Activated CD4-positive, alpha-beta memory T cell treated with anti-CD3 and anti-CD28 coated beads, Interleukin-2, amount 10 ng/mL, durations not matched to agents 7 days and 5 days (primary cell): ENCODE measurements at regions not wholly inside any gene's neighbourhood (a gene's known extent, or its start where the extent isn't known, plus 50 kb on each side); places are given as distances from the start of the nearest gene placed in this dataset.

ENCODE experiments used
- CTCF ChIA-PET: fragments of 350-600 bp; sonication (Branson Sonifier 250); formaldehyde crosslinking; loops from one replicate; lab custom pipeline; 2021; ENCODE audit warnings: antibody characterized with exemption, inconsistent platforms; lab: Charles Lee
- POLR2A ChIA-PET: fragments of 350-600 bp; sonication (Branson Sonifier 250); formaldehyde crosslinking; loops from one replicate; lab custom pipeline; 2021; ENCODE audit warnings: antibody characterized with exemption; lab: Charles Lee
- DNase-seq: peaks from one replicate; pipeline ENCODE4 v3.0.0-alpha.2; 2020
- H3K27ac Mint-ChIP-seq: one replicate; pipeline ENCODE4 v1.8.0; 2021; ENCODE audit warnings: mild to moderate bottlenecking, mixed read lengths
- H3K27me3 Mint-ChIP-seq: one replicate; pipeline ENCODE4 v1.8.0; 2021; ENCODE audit warnings: mixed read lengths
- H3K36me3 Mint-ChIP-seq: one replicate; pipeline ENCODE4 v1.8.0; 2021; ENCODE audit warnings: low read depth, mixed read lengths
- H3K4me1 Mint-ChIP-seq: one replicate; pipeline ENCODE4 v1.8.0; 2021; ENCODE audit warnings: mixed read lengths
- H3K4me3 Mint-ChIP-seq: one replicate; pipeline ENCODE4 v1.8.0; 2021; ENCODE audit warnings: mild to moderate bottlenecking, mixed read lengths
- H3K9me3 Mint-ChIP-seq: one replicate; pipeline ENCODE4 v1.8.0; 2021; ENCODE audit warnings: mixed read lengths

DNA sequence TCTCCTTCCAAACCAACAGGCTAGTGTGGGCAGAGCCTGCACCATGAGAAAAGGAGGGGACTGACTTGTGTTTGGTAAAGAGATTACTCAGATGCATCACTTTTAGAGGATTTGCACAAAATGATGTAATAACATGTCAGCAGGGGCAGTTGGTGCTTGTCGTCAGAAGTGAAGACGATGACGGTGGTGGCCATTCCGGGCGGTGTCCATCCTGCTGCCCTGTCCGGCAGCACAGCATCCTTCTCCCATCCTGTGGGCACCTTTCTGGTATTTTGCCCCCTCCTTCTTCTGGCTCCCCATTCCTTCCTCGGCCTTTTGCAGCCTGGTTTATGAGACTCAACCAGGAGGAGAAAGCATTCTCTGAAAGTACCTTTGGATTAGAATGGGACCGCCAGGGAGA is 160.1 kb downstream of the TEX29 start:
- Mint-ChIP-seq H3K9me3 (no peaks in the 10 kb centered on the region), H3K4me1 (no peaks in the 10 kb centered on the region), H3K4me3 (no peak overlapping the region), H3K27me3 (no peaks in the 10 kb centered on the region), H3K36me3 (no peaks in the 10 kb centered on the region), H3K27ac (no peak overlapping the region)
- CTCF ChIA-PET = no interaction called here
- no peak for DNase-seq
- POLR2A ChIA-PET = no interaction called here

DNA sequence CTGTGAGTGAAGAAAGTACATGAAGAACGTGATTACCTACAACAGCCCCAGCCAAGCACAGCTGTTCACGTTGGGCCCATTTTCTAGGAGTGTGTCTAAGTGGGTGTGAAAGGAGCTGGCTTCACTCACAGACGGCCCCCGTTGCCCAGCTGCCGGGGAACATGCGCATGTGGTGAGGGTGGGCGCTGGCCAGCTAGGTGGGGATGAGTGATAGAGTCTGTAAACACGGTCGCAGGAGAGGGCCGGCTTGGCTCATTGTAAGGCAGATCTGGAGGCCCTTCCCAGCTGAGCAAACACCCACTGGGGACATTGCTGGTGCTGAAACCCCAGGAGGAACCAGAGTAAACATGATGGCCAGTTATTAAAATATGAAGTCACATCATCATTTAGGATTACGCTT is 160.5 kb downstream of the TEX29 start:
- DNase-seq = no peak
- CTCF ChIA-PET = interaction anchor here (0.6 kb wide), 1 partner anchor 1016 kb away, joined by 3 read pairs; no protein-coding TSS in a partner anchor

GRCh38 chr13:111482126-111482525 is 161.7 kb downstream of the TEX29 start:
- Mint-ChIP-seq H3K4me3 (no peak overlapping the region), H3K27ac (no peak overlapping the region), H3K27me3 (no peaks in the 10 kb centered on the region), H3K9me3 (no peaks in the 10 kb centered on the region), H3K4me1 (no peaks in the 10 kb centered on the region), H3K36me3 (no peaks in the 10 kb centered on the region)
- no peak for DNase-seq
- ChIA-PET POLR2A (no interaction called here), CTCF (interaction anchor here (0.7 kb wide), 1 partner anchor 20 kb away, joined by 4 read pairs; no protein-coding TSS in a partner anchor)

More for the DNA sequence above, 160.5 kb downstream of the TEX29 start:
- Mint-ChIP-seq H3K27ac (no peak overlapping the region), H3K36me3 (no peaks in the 10 kb centered on the region), H3K9me3 (no peaks in the 10 kb centered on the region), H3K27me3 (no peaks in the 10 kb centered on the region), H3K4me1 (no peaks in the 10 kb centered on the region), H3K4me3 (no peak overlapping the region)
- POLR2A ChIA-PET = no interaction called here

GRCh38 chr13:111482806-111483620 is 162.6 kb downstream of the TEX29 start:
- Mint-ChIP-seq H3K4me1 (no peaks in the 10 kb centered on the region), H3K36me3 (no peaks in the 10 kb centered on the region), H3K4me3 (no peak overlapping the region), H3K27me3 (no peaks in the 10 kb centered on the region), H3K27ac (no peak overlapping the region), H3K9me3 (no peaks in the 10 kb centered on the region)
- CTCF ChIA-PET = no interaction called here
- DNase-seq = no peak
- POLR2A ChIA-PET = no interaction called here

DNA sequence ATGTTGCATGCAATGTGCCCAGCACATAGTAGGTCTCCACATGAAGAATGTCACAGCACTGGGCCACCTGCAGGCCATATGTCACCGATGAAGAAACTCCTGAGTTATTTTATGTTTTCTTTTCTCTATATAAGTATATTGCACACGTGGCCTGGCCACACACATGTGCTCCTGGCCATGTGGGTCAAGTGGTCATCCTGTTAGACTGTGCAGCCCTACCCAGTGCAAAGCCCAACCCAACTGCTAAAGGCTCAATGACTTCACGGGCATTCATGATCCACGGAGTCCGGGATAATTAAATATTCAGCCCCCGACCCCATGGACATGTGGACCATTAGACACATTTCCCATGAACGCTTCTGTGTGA is 163.2 kb downstream of the TEX29 start:
- H3K9me3 Mint-ChIP-seq = peaks cover 2% of the 10 kb centered on the region
- POLR2A ChIA-PET = no interaction called here
- H3K27me3 Mint-ChIP-seq = no peaks in the 10 kb centered on the region
- no peaks in the 10 kb centered on the region for H3K36me3 Mint-ChIP-seq
- H3K4me3 Mint-ChIP-seq = no peak overlapping the region
- CTCF ChIA-PET = no interaction called here
- no peak for DNase-seq
- H3K27ac Mint-ChIP-seq = no peak overlapping the region
- no peaks in the 10 kb centered on the region for H3K4me1 Mint-ChIP-seq

DNA sequence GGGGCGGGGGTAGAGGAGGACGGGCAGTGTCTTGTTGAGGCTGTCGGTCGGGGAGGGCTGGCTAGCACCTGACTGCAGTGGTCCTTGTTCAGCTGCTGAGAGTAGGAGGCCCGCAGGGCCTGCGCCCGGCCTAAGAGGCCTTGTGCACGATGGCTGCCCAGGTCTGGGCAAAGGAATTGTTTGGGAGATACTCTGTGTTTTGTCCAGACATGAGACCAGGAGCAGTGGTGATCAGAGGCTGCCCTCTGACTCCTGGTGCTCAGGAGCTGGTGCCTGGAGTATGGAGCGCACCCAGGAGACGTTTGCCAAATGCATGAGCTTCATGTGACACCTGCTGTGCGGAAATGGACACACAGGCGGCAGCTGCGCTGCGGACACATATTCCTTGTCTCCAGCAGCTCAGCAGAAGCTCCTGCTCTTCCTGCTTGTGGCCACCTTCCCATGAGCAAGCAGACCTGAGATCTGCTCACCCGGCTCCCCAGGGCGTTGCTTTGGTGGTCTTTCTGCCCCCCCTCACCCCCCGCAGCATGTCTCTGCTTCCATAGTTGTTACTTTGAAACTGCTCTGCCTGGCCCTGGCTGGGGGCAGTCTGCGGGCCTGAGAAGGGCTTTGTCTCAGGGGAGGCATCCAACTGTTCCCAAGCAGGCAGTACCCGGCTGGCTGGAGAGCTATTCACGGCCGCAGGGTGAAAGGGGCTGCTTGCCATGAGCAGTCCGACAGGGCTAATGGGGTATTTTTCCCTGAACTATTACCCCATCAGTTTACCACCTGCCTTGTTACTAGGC is 163.9 kb downstream of the TEX29 start:
- ChIA-PET CTCF (no interaction called here), POLR2A (no interaction called here)
- no peak overlapping the region for H3K27ac Mint-ChIP-seq
- H3K4me3 Mint-ChIP-seq = no peak overlapping the region
- no peaks in the 10 kb centered on the region for H3K27me3 Mint-ChIP-seq
- no peak for DNase-seq
- no peaks in the 10 kb centered on the region for H3K4me1 Mint-ChIP-seq
- peaks cover 2% of the 10 kb centered on the region for H3K9me3 Mint-ChIP-seq
- no peaks in the 10 kb centered on the region for H3K36me3 Mint-ChIP-seq

- Mint-ChIP-seq H3K36me3 (no peaks in the 10 kb centered on the region), H3K9me3 (peaks cover 2% of the 10 kb centered on the region), H3K4me3 (no peak overlapping the region), H3K27ac (no peak overlapping the region), H3K4me1 (no peaks in the 10 kb centered on the region), H3K27me3 (no peaks in the 10 kb centered on the region)
- ChIA-PET CTCF (no interaction called here), POLR2A (no interaction called here)
- no peak for DNase-seq
Observed at GRCh38 chr13:111484959-111485358, 164.5 kb downstream of the TEX29 start.

GRCh38 chr13:111485491-111486250 is 165.2 kb downstream of the TEX29 start:
- no peak for DNase-seq

DNA sequence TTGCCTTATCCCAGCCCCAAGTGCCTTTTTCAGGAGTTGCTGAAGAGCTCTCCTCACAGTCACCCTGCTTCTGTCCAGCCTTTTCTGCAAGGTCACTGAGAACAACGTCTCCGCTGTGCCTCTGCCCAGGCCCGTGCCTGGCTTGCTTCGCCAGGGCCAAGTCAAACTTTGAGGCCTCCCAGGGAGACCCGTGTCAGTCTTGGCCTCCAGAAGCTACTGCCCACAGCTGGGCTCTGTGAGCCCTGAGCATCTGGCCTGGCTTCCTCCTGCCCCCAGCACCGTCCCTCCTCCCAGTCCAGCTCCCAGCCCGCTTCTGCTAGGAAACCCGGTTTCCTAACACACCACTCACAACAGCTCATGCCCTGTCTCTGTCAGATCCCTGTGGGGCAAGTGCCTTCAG is 165.9 kb downstream of the TEX29 start:
- no peaks in the 10 kb centered on the region for H3K36me3 Mint-ChIP-seq
- H3K9me3 Mint-ChIP-seq = peaks cover 2% of the 10 kb centered on the region
- no peak overlapping the region for H3K4me3 Mint-ChIP-seq
- no peaks in the 10 kb centered on the region for H3K4me1 Mint-ChIP-seq
- DNase-seq = no peak
- H3K27ac Mint-ChIP-seq = no peak overlapping the region
- H3K27me3 Mint-ChIP-seq = no peaks in the 10 kb centered on the region
- ChIA-PET POLR2A (interaction anchor here (0.6 kb wide), 1 partner anchor 1099 kb away, joined by 4 read pairs; no protein-coding TSS in a partner anchor), CTCF (no interaction called here)

More at GRCh38 chr13:111485491-111486250, 165.2 kb downstream of the TEX29 start:
- no peak overlapping the region for H3K27ac Mint-ChIP-seq
- POLR2A ChIA-PET = no interaction called here
- H3K4me3 Mint-ChIP-seq = no peak overlapping the region
- H3K27me3 Mint-ChIP-seq = no peaks in the 10 kb centered on the region
- CTCF ChIA-PET = no interaction called here
- no peaks in the 10 kb centered on the region for H3K36me3 Mint-ChIP-seq
- peaks cover 2% of the 10 kb centered on the region for H3K9me3 Mint-ChIP-seq
- H3K4me1 Mint-ChIP-seq = no peaks in the 10 kb centered on the region

- Mint-ChIP-seq H3K4me1 (no peaks in the 10 kb centered on the region), H3K27me3 (no peaks in the 10 kb centered on the region), H3K36me3 (no peaks in the 10 kb centered on the region), H3K4me3 (no peak overlapping the region), H3K27ac (no peak overlapping the region), H3K9me3 (peaks cover 2% of the 10 kb centered on the region)
- no peak for DNase-seq
- ChIA-PET CTCF (no interaction called here), POLR2A (interaction anchor here (0.6 kb wide), 1 partner anchor 1099 kb away, joined by 4 read pairs; no protein-coding TSS in a partner anchor)
Observed at GRCh38 chr13:111486801-111487200, 166.4 kb downstream of the TEX29 start.

- CTCF ChIA-PET = no interaction called here
- POLR2A ChIA-PET = no interaction called here
- H3K9me3 Mint-ChIP-seq = peaks cover 2% of the 10 kb centered on the region
- no peaks in the 10 kb centered on the region for H3K4me1 Mint-ChIP-seq
- H3K27ac Mint-ChIP-seq = no peak overlapping the region
- no peak for DNase-seq
- no peaks in the 10 kb centered on the region for H3K36me3 Mint-ChIP-seq
- H3K27me3 Mint-ChIP-seq = no peaks in the 10 kb centered on the region
- no peak overlapping the region for H3K4me3 Mint-ChIP-seq
Observed at GRCh38 chr13:111488486-111489132, 168.2 kb downstream of the TEX29 start.

DNA sequence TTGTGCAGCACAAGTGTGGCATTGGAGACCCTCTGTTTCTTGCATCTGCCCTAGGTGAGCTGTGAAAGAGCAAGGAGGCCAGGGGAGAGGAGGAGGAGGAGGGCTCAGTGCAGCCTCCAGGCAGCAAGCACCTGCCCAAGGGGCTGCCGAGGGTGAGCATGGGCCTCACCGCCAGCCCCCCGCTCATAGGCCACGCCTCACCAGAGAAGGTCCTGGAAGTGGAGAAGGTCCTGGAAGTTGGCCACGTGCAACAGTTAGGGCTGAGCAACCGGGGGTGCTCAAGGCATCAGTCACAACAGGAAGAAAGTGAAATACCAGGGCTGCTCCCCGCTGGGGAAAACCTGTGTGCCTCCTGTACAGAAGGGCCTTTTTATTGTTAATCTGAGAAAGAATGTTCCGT is 168.9 kb downstream of the TEX29 start:
- POLR2A ChIA-PET = no interaction called here
- CTCF ChIA-PET = no interaction called here
- Mint-ChIP-seq H3K9me3 (peaks cover 2% of the 10 kb centered on the region), H3K36me3 (no peaks in the 10 kb centered on the region), H3K4me3 (no peak overlapping the region), H3K27me3 (no peaks in the 10 kb centered on the region), H3K4me1 (no peaks in the 10 kb centered on the region), H3K27ac (no peak overlapping the region)
- DNase-seq = no peak
